ENCODE measurements at regions not wholly inside any gene's neighbourhood (a gene's known extent, or its start where the extent isn't known, plus 50 kb on each side); places are given as distances from the start of the nearest gene placed in this dataset.

DNA sequence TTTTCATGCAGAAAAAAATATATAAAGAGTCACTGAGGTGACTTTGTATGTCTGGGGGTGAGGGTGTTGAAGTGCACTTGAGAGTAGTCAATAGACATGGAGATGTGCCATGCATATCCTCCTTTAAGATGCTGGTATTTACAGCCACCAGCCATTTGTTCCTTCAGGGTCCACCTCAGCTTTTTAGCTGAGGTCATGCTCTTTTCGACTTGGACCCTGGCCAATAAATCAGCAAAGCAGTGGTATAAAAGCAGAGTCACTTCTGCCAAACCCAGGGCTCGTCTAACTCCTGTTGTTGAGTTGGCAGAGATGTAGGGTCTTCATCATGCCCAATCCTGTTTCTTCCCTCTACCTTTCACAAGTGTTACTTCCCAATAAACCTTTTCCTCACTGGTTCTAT, 75.1 kb upstream of the OSTN start:
- Histone ChIP-seq H3K79me2 (no peaks in the 10 kb centered on the region), H3K27me3 (ENCODE audit: control insufficient read depth, insufficient read depth, low read length) (no peaks in the 10 kb centered on the region), H3K4me1 (no peaks in the 10 kb centered on the region), H3K9me3 (ENCODE audit: control insufficient read depth, low read length) (no peaks in the 10 kb centered on the region), H2AFZ (no peak overlapping the region), H3K9ac (no peak overlapping the region), H3K4me3 (ENCODE audit: low read depth, low read length) (no peak overlapping the region), H3K27ac (no peak overlapping the region), H3K4me2 (ENCODE audit: low read length) (no peak overlapping the region), H3K36me3 (ENCODE audit: control insufficient read depth, insufficient read depth, low read length) (no peaks in the 10 kb centered on the region)
- TF ChIP-seq, protein P1, sequence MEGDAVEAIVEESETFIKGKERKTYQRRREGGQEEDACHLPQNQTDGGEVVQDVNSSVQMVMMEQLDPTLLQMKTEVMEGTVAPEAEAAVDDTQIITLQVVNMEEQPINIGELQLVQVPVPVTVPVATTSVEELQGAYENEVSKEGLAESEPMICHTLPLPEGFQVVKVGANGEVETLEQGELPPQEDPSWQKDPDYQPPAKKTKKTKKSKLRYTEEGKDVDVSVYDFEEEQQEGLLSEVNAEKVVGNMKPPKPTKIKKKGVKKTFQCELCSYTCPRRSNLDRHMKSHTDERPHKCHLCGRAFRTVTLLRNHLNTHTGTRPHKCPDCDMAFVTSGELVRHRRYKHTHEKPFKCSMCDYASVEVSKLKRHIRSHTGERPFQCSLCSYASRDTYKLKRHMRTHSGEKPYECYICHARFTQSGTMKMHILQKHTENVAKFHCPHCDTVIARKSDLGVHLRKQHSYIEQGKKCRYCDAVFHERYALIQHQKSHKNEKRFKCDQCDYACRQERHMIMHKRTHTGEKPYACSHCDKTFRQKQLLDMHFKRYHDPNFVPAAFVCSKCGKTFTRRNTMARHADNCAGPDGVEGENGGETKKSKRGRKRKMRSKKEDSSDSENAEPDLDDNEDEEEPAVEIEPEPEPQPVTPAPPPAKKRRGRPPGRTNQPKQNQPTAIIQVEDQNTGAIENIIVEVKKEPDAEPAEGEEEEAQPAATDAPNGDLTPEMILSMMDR (IDR thresholded peaks at IDR 0.05) = no peak

DNA sequence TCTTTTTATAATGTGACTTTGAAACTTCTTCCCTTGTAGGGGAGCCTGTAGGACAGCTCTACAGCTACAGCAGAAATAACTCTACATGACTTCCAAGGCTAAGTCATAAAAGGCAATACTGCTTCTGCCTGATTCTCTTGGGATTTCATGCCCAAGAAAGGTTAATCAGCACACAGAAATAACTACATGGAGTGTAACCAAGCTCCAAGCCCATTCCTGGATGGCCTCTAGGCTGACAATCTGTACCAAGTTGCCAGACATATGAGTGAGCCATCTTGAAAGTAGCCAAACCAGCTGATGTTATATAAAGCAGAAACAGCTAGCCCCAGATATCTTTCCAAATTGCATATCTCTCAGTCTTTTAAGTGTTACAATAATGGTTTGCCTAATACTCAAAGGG, 75.8 kb upstream of the OSTN start:
- Histone ChIP-seq H3K79me2 (no peaks in the 10 kb centered on the region), H3K4me2 (ENCODE audit: low read length) (no peak overlapping the region), H3K9me3 (ENCODE audit: control insufficient read depth, low read length) (no peaks in the 10 kb centered on the region), H2AFZ (no peak overlapping the region), H3K4me1 (no peaks in the 10 kb centered on the region), H3K27me3 (ENCODE audit: control insufficient read depth, insufficient read depth, low read length) (no peaks in the 10 kb centered on the region), H3K27ac (no peak overlapping the region), H3K36me3 (ENCODE audit: control insufficient read depth, insufficient read depth, low read length) (no peaks in the 10 kb centered on the region), H3K9ac (no peak overlapping the region), H3K4me3 (ENCODE audit: low read depth, low read length) (no peak overlapping the region)
- TF ChIP-seq, protein P1 (IDR thresholded peaks at IDR 0.05) = no peak

DNA sequence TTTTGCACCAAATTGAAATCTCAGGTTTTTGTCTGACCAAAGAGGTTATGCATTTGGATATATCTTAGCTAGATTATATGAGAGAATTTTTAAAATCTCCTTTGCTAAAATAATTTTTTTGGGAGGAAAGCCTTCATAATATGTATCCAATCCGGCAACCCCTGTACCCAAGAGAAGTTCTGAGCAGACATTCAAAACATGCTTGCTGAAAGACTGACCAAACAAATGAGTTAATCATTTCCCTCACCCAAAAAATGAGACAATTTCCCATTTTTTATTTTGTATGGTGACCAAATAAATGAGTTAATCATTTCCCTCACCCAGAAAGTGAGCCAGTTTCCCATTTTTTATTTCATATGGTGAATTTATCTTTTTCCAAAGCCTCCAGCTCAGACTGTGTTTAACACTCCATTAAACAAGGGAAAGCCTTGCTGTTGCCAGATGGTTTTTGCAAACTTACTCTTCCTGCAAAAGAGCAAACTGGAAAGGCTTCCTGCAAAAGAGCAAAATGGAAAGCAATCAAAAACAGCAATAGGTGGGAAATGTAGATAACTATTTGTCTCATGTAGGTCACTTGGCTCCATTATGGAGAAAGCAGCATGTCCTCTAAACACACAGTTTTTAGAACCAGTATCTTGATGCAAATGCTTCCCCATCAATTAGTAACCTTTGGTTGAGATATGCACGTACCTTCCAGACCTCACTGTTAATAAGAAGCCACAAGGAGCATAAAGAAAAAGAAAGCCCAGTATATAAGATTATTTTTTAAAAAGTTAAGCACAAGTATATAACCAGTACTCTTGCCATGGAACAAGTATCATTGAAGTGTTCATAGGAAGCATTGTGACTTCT, 78.4 kb upstream of the OSTN start:
- H3K9me3 ChIP-seq (ENCODE audit: control insufficient read depth, low read length) = no peaks in the 10 kb centered on the region
- TF ChIP-seq, protein P1 (IDR thresholded peaks at IDR 0.05) = no peak
- no peaks in the 10 kb centered on the region for H3K4me1 ChIP-seq
- H3K4me2 ChIP-seq (ENCODE audit: low read length) = no peak overlapping the region
- no peaks in the 10 kb centered on the region for H3K79me2 ChIP-seq
- no peak overlapping the region for H3K4me3 ChIP-seq (ENCODE audit: low read depth, low read length)
- H3K27me3 ChIP-seq (ENCODE audit: control insufficient read depth, insufficient read depth, low read length) = no peaks in the 10 kb centered on the region
- H3K36me3 ChIP-seq (ENCODE audit: control insufficient read depth, insufficient read depth, low read length) = no peaks in the 10 kb centered on the region
- no peak overlapping the region for H3K9ac ChIP-seq
- H2AFZ ChIP-seq = no peak overlapping the region
- H3K27ac ChIP-seq = no peak overlapping the region

DNA sequence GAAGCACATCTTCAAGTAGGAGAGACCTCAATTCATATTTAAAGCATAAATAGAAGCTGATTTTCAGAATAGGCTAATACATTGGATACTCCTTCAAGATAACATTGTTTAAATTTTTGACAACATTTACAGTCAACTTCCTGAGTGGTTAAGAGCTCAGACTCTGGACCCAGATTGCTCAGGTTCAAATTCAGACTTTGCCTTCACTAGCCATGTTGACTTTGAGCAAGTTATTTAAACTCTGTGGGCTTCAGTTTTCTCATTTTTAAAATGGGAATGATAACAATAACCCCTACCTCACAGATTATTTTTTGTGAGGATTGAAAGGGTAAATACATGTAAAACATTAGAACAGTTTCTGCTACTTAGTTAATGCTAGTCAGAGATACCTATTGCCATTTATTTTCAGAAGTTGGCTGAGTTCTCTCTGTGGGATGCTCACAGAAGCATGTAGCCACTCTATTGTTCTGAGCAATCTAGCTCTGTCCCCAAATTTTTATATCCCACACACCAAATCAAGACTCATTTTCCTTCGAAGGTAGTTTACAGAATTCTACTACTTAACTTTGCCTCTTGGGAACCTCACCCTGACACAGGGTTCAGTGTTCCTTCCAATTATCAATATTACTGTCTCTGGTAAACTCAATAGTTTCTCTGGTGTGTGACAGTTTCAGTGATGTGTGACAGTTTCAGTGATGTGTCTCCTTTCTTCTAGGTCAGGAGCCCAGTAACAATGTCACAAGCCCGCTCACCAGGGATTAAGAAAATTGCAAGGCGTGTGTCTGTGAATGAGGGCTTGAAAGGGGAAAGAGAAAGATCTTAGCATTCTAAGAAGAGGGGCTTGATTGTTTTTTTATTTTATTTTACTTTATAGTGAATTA, 79.4 kb upstream of the OSTN start:
- H3K79me2 ChIP-seq = no peaks in the 10 kb centered on the region
- H3K9ac ChIP-seq = no peak overlapping the region
- no peak overlapping the region for H3K4me3 ChIP-seq (ENCODE audit: low read depth, low read length)

More for the DNA sequence above, 79.4 kb upstream of the OSTN start:
- TF ChIP-seq, protein P1 (IDR thresholded peaks at IDR 0.05) = no peak
- Histone ChIP-seq H3K36me3 (ENCODE audit: control insufficient read depth, insufficient read depth, low read length) (no peaks in the 10 kb centered on the region), H3K27me3 (ENCODE audit: control insufficient read depth, insufficient read depth, low read length) (no peaks in the 10 kb centered on the region), H3K9me3 (ENCODE audit: control insufficient read depth, low read length) (no peaks in the 10 kb centered on the region), H2AFZ (no peak overlapping the region), H3K4me1 (no peaks in the 10 kb centered on the region), H3K27ac (no peak overlapping the region), H3K4me2 (ENCODE audit: low read length) (no peak overlapping the region)

All from parathyroid adenoma (tissue), 2 donors.